GF-D8 (cell line): ENCODE measurements at regions not wholly inside any gene's neighbourhood (a gene's known extent, or its start where the extent isn't known, plus 50 kb on each side); places are given as distances from the start of the nearest gene placed in this dataset.
"Not testable (repeated sequence)": the region's sequence is repeated elsewhere in the genome, so short reads cannot be mapped to it uniquely, and the experiment has no call there.

Experiments
- DNase-seq: peaks from one replicate; lab custom pipeline; 2025; lab: John Stamatoyannopoulos, UW

- no peak for DNase-seq
These were observed 79.8 kb downstream of the ZNF92 start for GRCh38 chr7:65453341-65454030.

- DNase-seq = no peak
These were observed 80.8 kb downstream of the ZNF92 start for GRCh38 chr7:65454469-65454868.

- DNase-seq = not testable (repeated sequence)
These were observed 81.4 kb downstream of the ZNF92 start for GRCh38 chr7:65455050-65455449.

- no peak for DNase-seq
These were observed 84.0 kb downstream of the ZNF92 start for GRCh38 chr7:65457705-65458104.

GRCh38 chr7:65459438-65459837 lies 85.8 kb downstream of the ZNF92 start:
- DNase-seq = no peak

GRCh38 chr7:65462148-65462716 lies 88.6 kb downstream of the ZNF92 start:
- DNase-seq = no peak

- no peak for DNase-seq
These were observed 89.5 kb downstream of the ZNF92 start for GRCh38 chr7:65463184-65463583.

GRCh38 chr7:65469919-65470558 lies 96.4 kb downstream of the ZNF92 start:
- DNase-seq = not testable (repeated sequence)

GRCh38 chr7:65471587-65471986 lies 97.9 kb downstream of the ZNF92 start:
- no peak for DNase-seq

GRCh38 chr7:65475040-65475726 lies 101.5 kb downstream of the ZNF92 start:
- DNase-seq = no peak

- no peak for DNase-seq
These were observed 102.2 kb downstream of the ZNF92 start for GRCh38 chr7:65475734-65476319.

GRCh38 chr7:65477326-65477725 lies 103.7 kb downstream of the ZNF92 start:
- DNase-seq = no peak

GRCh38 chr7:65489260-65489767 lies 115.7 kb downstream of the ZNF92 start:
- no peak for DNase-seq

GRCh38 chr7:65496697-65497096 lies 123.0 kb downstream of the ZNF92 start:
- DNase-seq = not testable (repeated sequence)

GRCh38 chr7:65503434-65504152 lies 129.9 kb downstream of the ZNF92 start:
- no peak for DNase-seq

GRCh38 chr7:65504504-65505319 lies 131.1 kb downstream of the ZNF92 start:
- not testable (repeated sequence) for DNase-seq

GRCh38 chr7:65505320-65505633 lies 131.6 kb downstream of the ZNF92 start:
- DNase-seq = not testable (repeated sequence)

- DNase-seq = not testable (repeated sequence)
These were observed 135.1 kb downstream of the ZNF92 start for GRCh38 chr7:65508581-65509367.

- no peak for DNase-seq
These were observed 135.9 kb downstream of the ZNF92 start for GRCh38 chr7:65509368-65510186.
